Retinal pigment epithelial cell (primary cell): ENCODE measurements at regions not wholly inside any gene's neighbourhood (a gene's known extent, or its start where the extent isn't known, plus 50 kb on each side); places are given as distances from the start of the nearest gene placed in this dataset.

Source experiments
- DNase-seq: peaks from one replicate; pipeline ENCODE4 v3.0.0-alpha.2; 2010; ENCODE audit warnings: low read depth
- H3K4me3 ChIP-seq: 2 replicates; pipeline ENCODE4 v1.5.1; 2011; ENCODE audit warnings: mild to moderate bottlenecking, low read length, control low read depth, moderate library complexity
- TF ChIP-seq, protein P1 (sequence below): conservative IDR thresholded peaks from 2 replicates; pipeline ENCODE4 v1.5.1; 2011; ENCODE audit warnings: low read depth, low read length, control low read depth, inconsistent platforms

GRCh38 chr2:33933203-33933602, 334.1 kb upstream of the FAM98A start:
- TF ChIP-seq, protein P1, sequence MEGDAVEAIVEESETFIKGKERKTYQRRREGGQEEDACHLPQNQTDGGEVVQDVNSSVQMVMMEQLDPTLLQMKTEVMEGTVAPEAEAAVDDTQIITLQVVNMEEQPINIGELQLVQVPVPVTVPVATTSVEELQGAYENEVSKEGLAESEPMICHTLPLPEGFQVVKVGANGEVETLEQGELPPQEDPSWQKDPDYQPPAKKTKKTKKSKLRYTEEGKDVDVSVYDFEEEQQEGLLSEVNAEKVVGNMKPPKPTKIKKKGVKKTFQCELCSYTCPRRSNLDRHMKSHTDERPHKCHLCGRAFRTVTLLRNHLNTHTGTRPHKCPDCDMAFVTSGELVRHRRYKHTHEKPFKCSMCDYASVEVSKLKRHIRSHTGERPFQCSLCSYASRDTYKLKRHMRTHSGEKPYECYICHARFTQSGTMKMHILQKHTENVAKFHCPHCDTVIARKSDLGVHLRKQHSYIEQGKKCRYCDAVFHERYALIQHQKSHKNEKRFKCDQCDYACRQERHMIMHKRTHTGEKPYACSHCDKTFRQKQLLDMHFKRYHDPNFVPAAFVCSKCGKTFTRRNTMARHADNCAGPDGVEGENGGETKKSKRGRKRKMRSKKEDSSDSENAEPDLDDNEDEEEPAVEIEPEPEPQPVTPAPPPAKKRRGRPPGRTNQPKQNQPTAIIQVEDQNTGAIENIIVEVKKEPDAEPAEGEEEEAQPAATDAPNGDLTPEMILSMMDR: no peak
- no peak overlapping the region for H3K4me3 ChIP-seq
- DNase-seq: no peak

GRCh38 chr2:33931164-33931563, 332.1 kb upstream of the FAM98A start:
- no peak overlapping the region for H3K4me3 ChIP-seq
- TF ChIP-seq, protein P1: no peak
- DNase-seq: no peak

GRCh38 chr2:33929467-33929866, 330.4 kb upstream of the FAM98A start:
- no peak overlapping the region for H3K4me3 ChIP-seq
- TF ChIP-seq, protein P1: no peak
- DNase-seq: no peak

GRCh38 chr2:33927756-33928155, 328.7 kb upstream of the FAM98A start:
- DNase-seq: no peak
- no peak overlapping the region for H3K4me3 ChIP-seq
- TF ChIP-seq, protein P1: no peak

GRCh38 chr2:33925311-33925710, 326.2 kb upstream of the FAM98A start:
- TF ChIP-seq, protein P1: no peak
- DNase-seq: no peak
- H3K4me3 ChIP-seq: no peak overlapping the region

GRCh38 chr2:33924586-33925169, 325.6 kb upstream of the FAM98A start:
- TF ChIP-seq, protein P1: no peak
- no peak overlapping the region for H3K4me3 ChIP-seq
- no peak for DNase-seq

DNA sequence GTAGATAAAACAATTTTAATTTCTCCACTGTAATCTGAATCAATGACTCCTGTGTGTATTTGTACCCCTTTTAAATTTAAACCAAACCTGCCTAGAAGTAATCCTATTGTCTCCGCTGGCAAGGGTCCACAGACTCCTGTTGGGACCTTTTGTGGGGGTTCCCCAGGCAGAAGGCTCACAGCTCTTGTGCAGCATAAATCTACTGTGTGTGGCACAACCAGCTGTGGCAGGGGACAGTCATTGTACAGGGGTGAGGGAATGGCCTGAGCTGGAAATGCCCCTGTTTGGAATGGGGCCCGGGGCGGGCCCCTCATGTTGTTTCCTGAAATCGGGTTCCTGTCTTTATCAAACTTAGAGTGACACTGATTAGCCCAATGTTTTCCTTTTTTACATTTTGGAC, 318.2 kb upstream of the FAM98A start:
- no peak for DNase-seq
- TF ChIP-seq, protein P1: no peak

More for the DNA sequence above, 318.2 kb upstream of the FAM98A start:
- no peak overlapping the region for H3K4me3 ChIP-seq
